Uterus (tissue), 2 donors: ENCODE measurements at regions not wholly inside any gene's neighbourhood (a gene's known extent, or its start where the extent isn't known, plus 50 kb on each side); places are given as distances from the start of the nearest gene placed in this dataset.

ENCODE experiments used
- POLR2A ChIP-seq, 2 donors: fragments of 450-650 bp; IDR thresholded peaks; one replicate each; pipeline ENCODE4 v1.6.1; 2016; ENCODE audit warnings: antibody characterized with exemption in 2 of 2, mild to moderate bottlenecking in 1 of 2, moderate library complexity in 1 of 2
- TF ChIP-seq, protein P1 (sequence below), 4 experiments: fragments of 200-600 bp in 2 of 4; fragments of 450-650 bp in 2 of 4; sonication (generic) in 2 of 4; IDR thresholded peaks; one replicate each; pipeline ENCODE4 v1.5.1; 2016 to 2019; ENCODE audit warnings: antibody characterized with exemption in 4 of 4, mild to moderate bottlenecking in 2 of 4, moderate library complexity in 1 of 4

DNA sequence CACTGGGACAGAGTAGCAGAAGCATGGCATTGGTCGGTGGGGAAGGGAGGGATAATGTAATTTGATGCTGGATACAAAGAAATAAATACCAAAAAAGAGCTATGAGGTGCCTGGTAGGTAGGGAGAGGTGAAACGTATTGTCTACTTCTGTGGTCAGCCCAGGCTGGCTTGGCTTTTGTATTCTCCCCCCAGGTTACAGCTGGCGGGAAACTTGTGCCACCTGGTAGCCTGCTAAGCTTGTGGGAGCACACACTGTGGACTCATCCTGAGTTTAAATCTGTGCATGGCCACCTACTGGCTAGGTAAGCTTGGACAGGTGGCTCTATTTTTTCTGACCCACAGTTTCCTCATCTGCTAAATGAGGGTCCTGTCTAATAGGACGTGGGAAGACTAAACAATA lies 165.2 kb upstream of the E2F8 start:
- TF ChIP-seq POLR2A (IDR thresholded peaks at IDR 0.05) = no peak
- TF ChIP-seq, protein P1, sequence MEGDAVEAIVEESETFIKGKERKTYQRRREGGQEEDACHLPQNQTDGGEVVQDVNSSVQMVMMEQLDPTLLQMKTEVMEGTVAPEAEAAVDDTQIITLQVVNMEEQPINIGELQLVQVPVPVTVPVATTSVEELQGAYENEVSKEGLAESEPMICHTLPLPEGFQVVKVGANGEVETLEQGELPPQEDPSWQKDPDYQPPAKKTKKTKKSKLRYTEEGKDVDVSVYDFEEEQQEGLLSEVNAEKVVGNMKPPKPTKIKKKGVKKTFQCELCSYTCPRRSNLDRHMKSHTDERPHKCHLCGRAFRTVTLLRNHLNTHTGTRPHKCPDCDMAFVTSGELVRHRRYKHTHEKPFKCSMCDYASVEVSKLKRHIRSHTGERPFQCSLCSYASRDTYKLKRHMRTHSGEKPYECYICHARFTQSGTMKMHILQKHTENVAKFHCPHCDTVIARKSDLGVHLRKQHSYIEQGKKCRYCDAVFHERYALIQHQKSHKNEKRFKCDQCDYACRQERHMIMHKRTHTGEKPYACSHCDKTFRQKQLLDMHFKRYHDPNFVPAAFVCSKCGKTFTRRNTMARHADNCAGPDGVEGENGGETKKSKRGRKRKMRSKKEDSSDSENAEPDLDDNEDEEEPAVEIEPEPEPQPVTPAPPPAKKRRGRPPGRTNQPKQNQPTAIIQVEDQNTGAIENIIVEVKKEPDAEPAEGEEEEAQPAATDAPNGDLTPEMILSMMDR (IDR thresholded peaks at IDR 0.05) = no peak
